ENCODE measurements at regions not wholly inside any gene's neighbourhood (a gene's known extent, or its start where the extent isn't known, plus 50 kb on each side); places are given as distances from the start of the nearest gene placed in this dataset.
"Not testable (repeated sequence)": the region's sequence is repeated elsewhere in the genome, so short reads cannot be mapped to it uniquely, and the experiment has no call there.

- H3K27ac ChIP-seq; H3K4me1 ChIP-seq; intact Hi-C loops (cut with DNase I; ENCODE audit: low total_unique reads); H3K36me3 ChIP-seq (ENCODE audit: low read depth, missing control alignments); H3K4me3 ChIP-seq; H3K9me3 ChIP-seq; H3K27me3 ChIP-seq: not testable (repeated sequence)
- peak; percentile 9 for DNase-seq
- 7 to 8% methylated on average over 15 to 24 of the region's 46 CpGs for WGBS, 2 donors
These were observed 1834.2 kb downstream of the FOXD4L5 start for GRCh38 chr9:63450836-63451235.

- H3K27ac ChIP-seq; DNase-seq; intact Hi-C loops (cut with DNase I; ENCODE audit: low total_unique reads); H3K4me3 ChIP-seq; H3K36me3 ChIP-seq (ENCODE audit: low read depth, missing control alignments); H3K4me1 ChIP-seq; H3K9me3 ChIP-seq; H3K27me3 ChIP-seq: not testable (repeated sequence)
- WGBS, 2 donors, result 13% methylated on average over 1 of the region's 3 CpGs; no CpG with 5 or more reads in 1 of the 2 donors
These were observed 1859.9 kb downstream of the FOXD4L5 start for GRCh38 chr9:63425123-63425522.

- intact Hi-C loops (cut with DNase I; ENCODE audit: low total_unique reads); H3K27ac ChIP-seq; DNase-seq; H3K27me3 ChIP-seq; H3K4me3 ChIP-seq; H3K36me3 ChIP-seq (ENCODE audit: low read depth, missing control alignments); H3K4me1 ChIP-seq; H3K9me3 ChIP-seq: not testable (repeated sequence)
- no CpG with 5 or more reads among the region's 3 CpGs for WGBS, 2 donors
These were observed 1894.1 kb downstream of the FOXD4L5 start for GRCh38 chr9:63390897-63391296.

DNA sequence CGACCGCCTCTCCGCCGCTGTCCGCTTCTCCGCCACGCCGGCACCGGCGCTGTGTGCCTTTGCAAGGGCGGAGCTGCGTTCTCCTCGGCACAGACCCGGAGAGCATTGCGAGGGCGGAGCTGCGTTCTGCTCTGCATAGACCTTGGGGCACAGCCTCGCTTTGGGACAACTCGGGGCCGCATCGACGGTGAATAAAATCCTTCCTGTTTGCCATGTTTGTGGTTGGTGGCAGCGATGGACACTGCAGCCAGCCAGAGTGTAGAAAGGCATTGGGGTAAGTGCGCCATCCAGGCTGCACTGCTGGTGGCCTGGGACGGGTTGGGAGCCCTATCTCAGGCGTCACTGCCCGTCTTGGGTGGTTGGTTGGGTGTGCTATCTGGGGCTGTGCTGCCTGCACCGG, 1899.5 kb downstream of the FOXD4L5 start:
- whole genome bisulfite sequencing, 2 donors, result no CpG with 5 or more reads among the region's 28 CpGs
- intact Hi-C loops (cut with DNase I; ENCODE audit: low total_unique reads); H3K27me3 ChIP-seq; H3K4me3 ChIP-seq; H3K4me1 ChIP-seq; H3K36me3 ChIP-seq (ENCODE audit: low read depth, missing control alignments); H3K9me3 ChIP-seq; H3K27ac ChIP-seq: not testable (repeated sequence)
- peak; percentile 10 for DNase-seq

- WGBS, 2 donors, result 92 to 93% methylated on average over 12 of the region's 12 CpGs
- H3K36me3 ChIP-seq (ENCODE audit: low read depth, missing control alignments); H3K9me3 ChIP-seq; H3K4me1 ChIP-seq; H3K27ac ChIP-seq; H3K4me3 ChIP-seq; intact Hi-C loops (cut with DNase I; ENCODE audit: low total_unique reads); H3K27me3 ChIP-seq: not testable (repeated sequence)
- peak; percentile 10 for DNase-seq
These were observed 1905.1 kb downstream of the FOXD4L5 start for GRCh38 chr9:63379864-63380263.

GRCh38 chr9:63354219-63354618, 1930.8 kb downstream of the FOXD4L5 start:
- DNase-seq; intact Hi-C loops (cut with DNase I; ENCODE audit: low total_unique reads): not testable (repeated sequence)

GRCh38 chr9:63347347-63347746, 1937.7 kb downstream of the FOXD4L5 start:
- H3K36me3 ChIP-seq (ENCODE audit: low read depth, missing control alignments); H3K4me1 ChIP-seq; H3K4me3 ChIP-seq; H3K27me3 ChIP-seq; intact Hi-C loops (cut with DNase I; ENCODE audit: low total_unique reads); H3K27ac ChIP-seq; H3K9me3 ChIP-seq; DNase-seq: not testable (repeated sequence)
- WGBS, 2 donors, result 67 to 81% methylated on average over 2 of the region's 3 CpGs

More at GRCh38 chr9:63354219-63354618, 1930.8 kb downstream of the FOXD4L5 start:
- H3K27me3 ChIP-seq; H3K27ac ChIP-seq; H3K4me1 ChIP-seq; H3K4me3 ChIP-seq; H3K9me3 ChIP-seq; H3K36me3 ChIP-seq (ENCODE audit: low read depth, missing control alignments): not testable (repeated sequence)
- WGBS, 2 donors, result 73 to 79% methylated on average over 2 to 4 of the region's 4 CpGs

- H3K27ac ChIP-seq; H3K27me3 ChIP-seq; intact Hi-C loops (cut with DNase I; ENCODE audit: low total_unique reads); DNase-seq; H3K4me3 ChIP-seq; H3K9me3 ChIP-seq; H3K4me1 ChIP-seq; H3K36me3 ChIP-seq (ENCODE audit: low read depth, missing control alignments): not testable (repeated sequence)
- 66 to 78% methylated on average over 10 to 12 of the region's 14 CpGs for WGBS, 2 donors
These were observed 1938.5 kb downstream of the FOXD4L5 start for GRCh38 chr9:63346310-63347048.

DNA sequence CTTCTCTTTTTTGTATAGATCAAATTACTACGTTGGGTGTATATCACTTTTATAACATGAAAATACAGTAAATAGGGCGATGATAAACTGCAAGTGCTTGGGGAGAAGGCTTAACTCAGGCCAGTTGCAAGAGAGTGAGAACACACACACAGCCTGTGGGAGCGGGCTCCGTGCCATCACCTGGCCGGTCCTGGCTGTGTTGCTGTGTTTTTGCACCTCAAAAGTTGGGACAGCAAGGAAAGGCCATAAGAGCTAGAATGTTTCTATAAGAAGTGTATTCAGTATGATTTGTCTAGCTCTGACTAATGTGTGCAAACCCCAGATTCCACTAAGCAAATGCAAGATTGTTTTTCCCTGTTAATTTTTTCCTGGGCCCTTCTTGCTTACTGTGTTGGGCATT, 1940.6 kb downstream of the FOXD4L5 start:
- WGBS, 2 donors, result 95% methylated on average over 3 of the region's 5 CpGs; no CpG with 5 or more reads in 1 of the 2 donors
- H3K9me3 ChIP-seq; H3K4me1 ChIP-seq; H3K27me3 ChIP-seq; H3K36me3 ChIP-seq (ENCODE audit: low read depth, missing control alignments); intact Hi-C loops (cut with DNase I; ENCODE audit: low total_unique reads); H3K27ac ChIP-seq; DNase-seq; H3K4me3 ChIP-seq: not testable (repeated sequence)

- H3K27me3 ChIP-seq; H3K27ac ChIP-seq; DNase-seq; H3K4me3 ChIP-seq; H3K36me3 ChIP-seq (ENCODE audit: low read depth, missing control alignments); H3K9me3 ChIP-seq; intact Hi-C loops (cut with DNase I; ENCODE audit: low total_unique reads); H3K4me1 ChIP-seq: not testable (repeated sequence)
- 40 to 80% methylated on average over 1 to 2 of the region's 4 CpGs for WGBS, 2 donors
These were observed 1942.5 kb downstream of the FOXD4L5 start for GRCh38 chr9:63342528-63342927.

DNA sequence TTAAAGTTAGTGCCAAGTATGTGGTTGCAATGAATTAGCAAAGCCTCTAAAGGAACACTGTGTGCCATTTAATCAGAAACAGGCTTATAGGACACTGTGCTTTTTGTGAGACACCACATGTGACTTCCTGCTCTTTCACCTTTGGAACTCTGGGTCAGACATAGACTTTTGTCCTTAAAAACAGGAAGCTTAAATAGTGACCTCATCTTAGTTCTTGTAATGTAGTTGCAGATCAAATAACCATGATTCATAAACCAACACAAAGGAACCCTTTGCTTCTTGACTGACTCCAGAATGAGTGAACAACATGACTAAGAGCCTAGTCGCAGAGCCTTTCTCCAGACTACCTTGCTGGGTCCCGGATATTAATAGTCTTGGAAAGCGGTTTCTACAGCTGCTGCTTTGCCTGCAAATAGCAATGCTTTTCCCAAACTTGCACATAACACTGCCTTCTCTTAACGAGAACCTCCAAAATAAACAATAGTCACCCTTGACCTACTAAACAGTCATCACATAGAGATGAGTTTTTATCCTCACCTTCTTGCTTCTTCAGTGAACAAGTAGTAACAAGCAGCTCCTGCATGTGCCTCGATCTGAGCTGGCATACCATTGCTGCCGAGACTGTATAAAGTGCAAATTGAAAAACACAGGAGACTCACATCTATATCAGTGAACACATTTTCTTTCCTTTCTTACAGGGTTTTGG, 1947.0 kb downstream of the FOXD4L5 start:
- H3K9me3 ChIP-seq; DNase-seq; H3K36me3 ChIP-seq (ENCODE audit: low read depth, missing control alignments); H3K4me1 ChIP-seq; H3K4me3 ChIP-seq; intact Hi-C loops (cut with DNase I; ENCODE audit: low total_unique reads); H3K27me3 ChIP-seq: not testable (repeated sequence)
- H3K27ac ChIP-seq, result peak overlapping the region in 1 of 2 donors; percentile 69
- 17 to 45% methylated on average over 3 to 5 of the region's 6 CpGs for WGBS, 2 donors

DNA sequence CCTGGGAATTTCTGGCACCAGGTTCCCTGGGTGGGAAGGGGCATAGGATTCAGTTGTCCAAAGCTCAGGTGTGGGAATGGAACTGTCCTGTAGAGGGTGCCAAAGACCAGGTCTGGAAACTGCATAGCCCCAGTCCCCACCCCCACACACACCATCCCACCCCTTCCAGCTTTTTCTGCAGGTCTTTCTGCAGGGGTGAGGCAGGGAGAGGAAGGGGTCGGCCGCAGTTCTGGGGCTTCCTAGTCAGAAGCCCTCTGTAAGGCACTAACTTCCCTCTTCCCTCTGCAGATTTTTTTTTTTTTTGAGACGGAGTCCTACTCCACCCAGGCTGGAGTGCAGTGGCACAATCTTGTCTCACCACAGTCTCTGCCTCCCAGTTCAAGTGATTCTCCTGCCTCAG, 1949.7 kb downstream of the FOXD4L5 start:
- intact Hi-C loops (cut with DNase I; ENCODE audit: low total_unique reads); H3K36me3 ChIP-seq (ENCODE audit: low read depth, missing control alignments); H3K27me3 ChIP-seq: not testable (repeated sequence)

More for the DNA sequence above, 1949.7 kb downstream of the FOXD4L5 start:
- H3K4me1 ChIP-seq, H3K4me3 ChIP-seq, H3K27ac ChIP-seq, DNase-seq, H3K9me3 ChIP-seq: not testable (repeated sequence)
- WGBS, 2 donors, result 47% methylated on average over 2 of the region's 3 CpGs; no CpG with 5 or more reads in 1 of the 2 donors
